ENCODE measurements at regions not wholly inside any gene's neighbourhood (a gene's known extent, or its start where the extent isn't known, plus 50 kb on each side); places are given as distances from the start of the nearest gene placed in this dataset.
"Not testable (repeated sequence)": the region's sequence is repeated elsewhere in the genome, so short reads cannot be mapped to it uniquely, and the experiment has no call there.

GRCh38 chr3:73228959-73229358, 167.5 kb downstream of the EBLN2 start:
- no peak for DNase-seq

- DNase-seq: no peak
Measured at GRCh38 chr3:73234354-73235014, 173.0 kb downstream of the EBLN2 start.

DNA sequence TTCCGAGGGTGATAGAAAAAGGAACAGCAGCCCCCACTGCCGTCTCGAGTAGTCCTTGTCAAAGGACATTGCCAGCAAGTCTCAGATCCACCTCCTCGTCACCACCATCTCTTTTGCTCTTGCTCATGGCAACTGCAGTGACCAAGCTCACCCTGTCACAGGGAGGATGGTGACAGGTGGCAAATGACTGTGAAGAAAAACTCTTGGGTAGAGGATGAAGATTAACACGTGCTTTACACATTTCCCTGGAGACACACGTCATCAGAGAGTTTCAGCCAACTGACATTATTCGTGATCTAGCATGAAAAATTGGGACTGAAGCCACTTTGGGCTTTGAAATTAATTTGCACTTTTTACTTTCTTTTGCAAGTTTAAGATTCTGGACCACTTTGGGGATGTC, 174.3 kb downstream of the EBLN2 start:
- DNase-seq: no peak

- DNase-seq: no peak
Measured at GRCh38 chr3:73236867-73237266, 175.4 kb downstream of the EBLN2 start.

DNA sequence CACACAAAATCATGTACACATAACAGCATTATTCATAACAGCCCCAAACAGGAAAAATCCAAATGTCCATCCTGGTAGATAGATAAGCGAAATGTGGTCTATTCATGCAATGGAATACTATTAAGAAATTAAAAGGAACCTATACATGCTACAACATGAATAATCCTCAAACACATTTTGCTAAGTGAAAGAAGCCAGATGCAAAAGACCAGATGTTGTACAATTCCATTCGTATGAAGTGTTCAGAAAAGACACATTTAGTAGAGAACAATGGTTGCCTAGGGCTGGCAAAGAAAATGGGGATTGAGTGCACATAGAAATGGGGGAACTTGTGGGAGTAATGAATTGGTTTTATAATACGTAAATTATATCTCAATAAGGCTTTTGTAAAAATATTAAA, 182.3 kb downstream of the EBLN2 start:
- DNase-seq: no peak

GRCh38 chr3:73245459-73245858, 184.0 kb downstream of the EBLN2 start:
- no peak for DNase-seq

DNA sequence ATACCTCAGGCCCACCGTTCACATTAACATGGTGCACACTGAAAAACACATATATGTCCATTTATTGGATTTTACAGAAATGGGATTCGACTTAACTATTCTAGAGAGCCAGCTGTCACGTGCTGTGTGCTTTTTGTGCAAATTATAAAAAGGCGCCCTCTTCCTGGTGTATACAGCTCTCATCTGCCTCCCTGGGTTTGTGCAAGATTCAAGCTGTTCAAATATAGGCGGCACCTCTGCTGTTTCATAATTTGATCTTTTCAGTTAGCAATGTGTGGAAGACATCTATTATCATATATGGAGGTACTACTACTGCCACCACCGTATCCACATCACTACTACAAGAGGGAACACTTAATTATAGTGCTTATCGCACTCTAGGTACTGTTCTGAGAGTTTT, 187.6 kb downstream of the EBLN2 start:
- no peak for DNase-seq

DNA sequence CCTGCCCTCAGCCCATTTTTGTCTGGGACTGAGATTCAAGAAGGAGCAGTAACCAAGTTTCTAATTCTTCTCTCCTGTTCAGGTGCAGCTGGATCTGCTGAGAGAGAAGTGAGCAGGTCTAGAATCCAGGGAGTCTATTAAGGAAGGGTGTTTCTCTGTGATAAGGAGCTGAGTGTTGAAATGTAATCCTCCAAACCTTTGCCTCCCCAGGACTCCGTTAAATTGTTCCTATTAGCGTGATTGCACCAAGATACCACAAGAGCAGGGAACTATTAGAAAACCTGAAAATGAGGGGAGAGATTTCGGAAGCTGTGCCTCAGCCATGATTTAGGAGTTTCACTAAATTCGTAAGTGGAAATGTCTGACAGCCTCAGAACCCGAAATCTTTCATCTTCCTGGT, 192.6 kb downstream of the EBLN2 start:
- DNase-seq: no peak

DNA sequence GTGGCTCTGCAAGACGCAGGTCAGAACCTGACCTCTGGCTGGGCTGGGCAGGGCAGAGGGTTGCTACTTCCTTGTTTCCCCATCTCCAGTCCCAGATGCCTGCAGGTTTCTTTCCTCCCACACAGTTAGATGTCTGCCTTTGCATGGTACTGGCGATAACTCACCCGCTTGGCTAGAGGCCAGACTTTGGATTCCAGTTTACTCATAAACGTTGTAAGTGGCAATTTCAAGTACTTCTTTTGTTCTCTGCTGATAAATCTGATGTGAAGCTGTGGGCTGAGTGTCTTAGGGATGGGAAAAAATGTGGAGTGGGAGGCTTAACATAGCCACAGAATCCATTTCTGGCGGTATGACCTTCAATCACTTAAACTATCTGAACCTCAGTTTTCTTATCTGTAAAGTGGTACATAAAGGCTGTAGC, 194.2 kb downstream of the EBLN2 start:
- DNase-seq: no peak

DNA sequence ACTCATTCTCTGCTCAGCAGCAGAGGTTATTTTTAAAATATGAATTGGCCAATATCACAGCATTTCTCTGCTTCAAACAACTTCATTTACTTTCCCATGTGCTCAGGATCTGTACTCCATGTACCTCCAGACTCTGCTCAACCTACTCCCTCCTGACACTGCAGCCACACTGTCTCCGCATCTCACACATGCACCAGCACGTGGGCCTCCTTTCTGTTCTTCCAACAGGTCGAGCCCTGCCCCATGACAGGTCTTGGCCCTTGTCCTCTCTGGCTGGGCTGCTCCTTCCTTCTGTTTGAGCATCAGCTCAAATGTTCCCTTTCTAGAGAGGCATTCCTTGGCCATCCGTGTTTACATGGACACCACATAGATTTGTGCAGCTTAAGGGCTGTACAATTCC, 195.7 kb downstream of the EBLN2 start:
- no peak for DNase-seq

- no peak for DNase-seq
Measured at GRCh38 chr3:73258057-73258456, 196.6 kb downstream of the EBLN2 start.

- no peak for DNase-seq
Measured at GRCh38 chr3:73259291-73259690, 197.8 kb downstream of the EBLN2 start.

DNA sequence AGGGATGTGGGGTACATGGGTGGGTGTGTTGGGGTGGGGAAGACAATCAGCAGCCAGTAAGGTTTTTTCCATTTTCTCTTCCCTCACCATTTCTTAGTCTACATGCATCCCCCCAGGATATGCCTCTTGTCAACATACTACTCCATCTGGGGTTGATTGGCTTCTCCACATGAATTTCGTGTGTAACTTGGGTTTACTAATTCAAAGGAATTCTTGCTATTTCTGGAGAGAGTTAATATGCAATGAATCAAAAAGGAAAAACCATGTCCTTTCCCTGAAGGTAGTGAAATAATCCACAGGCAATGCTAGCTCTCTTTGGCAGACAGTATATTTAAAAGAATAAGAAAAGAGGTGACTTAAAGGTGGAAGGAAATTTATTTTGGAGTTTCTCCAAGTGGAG, 198.4 kb downstream of the EBLN2 start:
- no peak for DNase-seq

GRCh38 chr3:73266558-73266957, 205.1 kb downstream of the EBLN2 start:
- DNase-seq: not testable (repeated sequence)

DNA sequence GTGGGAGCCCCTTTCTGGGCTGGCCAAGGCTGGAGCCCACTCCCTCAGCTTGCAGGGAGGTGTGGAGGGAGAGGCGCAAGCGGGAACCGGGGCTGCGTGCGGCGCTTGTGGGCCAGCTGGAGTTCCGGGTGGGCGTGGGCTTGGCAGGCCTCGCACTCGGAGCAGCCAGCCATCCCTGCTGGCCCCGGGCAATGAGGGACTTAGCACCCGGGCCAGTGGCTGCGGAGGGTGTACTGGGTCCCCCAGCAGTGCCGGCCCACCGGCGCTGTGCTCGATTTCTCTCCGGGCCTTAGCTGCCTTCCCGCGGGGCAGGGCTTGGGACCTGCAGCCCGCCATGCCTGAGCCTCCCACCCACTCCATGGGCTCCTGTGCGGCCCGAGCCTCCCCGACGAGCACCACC, 207.7 kb downstream of the EBLN2 start:
- DNase-seq: not testable (repeated sequence)

DNA sequence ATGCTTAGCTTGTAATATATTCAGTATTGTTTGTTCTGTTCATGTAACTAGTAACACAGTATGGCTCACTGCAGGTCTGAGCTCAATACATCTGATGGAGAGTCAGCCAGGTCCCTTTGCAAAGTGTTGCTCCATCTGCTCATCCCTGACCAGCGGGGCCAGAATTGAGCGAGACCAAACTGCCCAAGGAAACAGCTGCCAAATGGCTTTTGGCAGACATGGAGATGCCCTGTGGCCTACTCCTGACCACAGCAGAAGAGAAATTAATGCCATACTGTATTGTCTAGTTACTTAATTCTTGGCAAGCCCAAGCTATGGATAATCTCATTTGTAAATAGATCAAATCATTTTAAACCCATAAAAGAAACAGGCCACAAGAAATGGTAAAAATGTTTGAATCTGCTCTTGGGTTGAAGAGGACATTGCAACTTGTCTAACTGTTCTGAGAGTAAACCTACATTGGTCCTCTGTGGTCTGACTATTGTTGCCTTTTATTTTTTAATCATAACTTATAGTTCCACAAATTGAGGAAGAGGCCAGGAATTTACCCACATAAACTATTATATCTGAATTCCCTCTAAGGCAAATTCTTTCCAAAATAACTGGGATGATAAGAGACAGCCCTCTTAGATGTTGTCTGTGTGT, 209.5 kb downstream of the EBLN2 start:
- DNase-seq: no peak

- no peak for DNase-seq
Measured at GRCh38 chr3:73273341-73273740, 211.9 kb downstream of the EBLN2 start.

DNA sequence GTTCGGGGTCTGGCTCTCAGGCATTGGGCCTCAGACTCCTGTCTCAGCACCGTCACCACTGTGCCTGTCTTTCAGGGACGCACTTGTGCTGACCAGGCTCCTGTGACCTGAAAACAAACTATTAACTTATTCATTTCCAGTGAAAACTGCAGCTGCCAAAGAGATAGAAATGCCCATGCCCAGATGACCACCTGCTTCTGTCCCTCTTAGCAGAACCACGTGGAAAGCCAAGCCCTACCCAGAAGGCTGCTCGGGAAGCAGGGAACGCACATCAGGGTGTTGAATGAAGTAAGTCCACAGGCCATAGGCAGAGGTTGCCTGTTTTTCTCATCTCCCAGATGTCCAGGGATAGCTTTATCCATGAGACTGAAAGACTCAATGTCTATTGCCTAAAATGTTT, 219.3 kb downstream of the EBLN2 start:
- no peak for DNase-seq

DNA sequence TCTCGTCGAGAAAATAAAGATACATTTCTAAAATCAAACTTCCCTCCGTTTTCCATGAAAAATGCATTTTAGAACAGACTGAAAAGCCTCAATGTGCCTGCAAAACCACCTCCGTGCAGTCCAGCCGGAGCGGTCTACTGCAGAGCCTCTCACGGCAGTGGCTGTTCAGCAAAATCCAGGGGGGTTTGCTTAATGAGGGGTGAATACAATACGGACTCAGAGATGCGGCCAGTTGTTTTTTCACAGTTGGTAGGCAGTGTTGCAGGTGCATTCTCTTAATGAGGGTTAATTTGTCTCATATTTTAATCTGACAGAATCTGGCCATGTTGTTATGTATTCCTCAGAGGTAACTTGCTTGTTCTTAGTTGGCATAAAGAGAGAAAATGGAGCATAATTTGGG, 223.0 kb downstream of the EBLN2 start:
- DNase-seq: no peak

GRCh38 chr3:73291541-73291940, 230.1 kb downstream of the EBLN2 start:
- DNase-seq: no peak

- DNase-seq: no peak
Measured at GRCh38 chr3:73292220-73292619, 230.8 kb downstream of the EBLN2 start.

DNA sequence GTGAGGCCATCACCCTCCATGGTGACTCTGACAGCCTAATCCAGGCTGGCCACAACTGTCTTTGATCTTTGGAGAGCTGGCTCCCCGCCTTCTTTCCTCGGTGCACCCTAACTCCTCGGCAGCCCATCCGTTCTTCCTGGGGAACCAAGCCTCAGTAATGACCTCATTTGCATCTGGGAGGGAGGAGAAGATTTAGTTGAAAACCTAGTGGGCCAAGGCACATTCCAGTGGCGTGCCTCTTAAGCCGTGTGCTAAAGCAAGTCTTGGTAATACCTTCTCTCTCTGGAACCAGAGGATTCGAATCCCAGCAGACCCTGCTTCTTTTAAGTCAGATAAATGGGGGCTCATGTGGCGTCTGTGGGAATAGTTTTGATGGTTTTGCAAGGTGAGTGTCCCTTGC, 233.1 kb downstream of the EBLN2 start:
- DNase-seq: no peak

- no peak for DNase-seq
Measured at GRCh38 chr3:73295876-73296635, 234.6 kb downstream of the EBLN2 start.

- DNase-seq: no peak
Measured at GRCh38 chr3:73296859-73297258, 235.4 kb downstream of the EBLN2 start.
